OCI-LY3 (cell line): ENCODE measurements at regions not wholly inside any gene's neighbourhood (a gene's known extent, or its start where the extent isn't known, plus 50 kb on each side); places are given as distances from the start of the nearest gene placed in this dataset.

Experiments
- CTCF ChIP-seq: fragments of 200-600, 300-600 bp; sonication (generic); IDR thresholded peaks from 2 replicates; pipeline ENCODE4 v1.5.1; 2014; ENCODE audit warnings: antibody characterized with exemption, low read length, low read depth
- EZH2phosphoT487 ChIP-seq: fragments of 200-600 bp; shearing (Covaris generic); IDR thresholded peaks from 2 replicates; pipeline ENCODE4 v1.6.1; 2018; ENCODE audit warnings: antibody characterized with exemption, mixed run types, low read depth

GRCh38 chr5:160903076-160903475 is 51.1 kb upstream of the ATP10B start:
- TF ChIP-seq CTCF: no peak
- no peak for TF ChIP-seq EZH2phosphoT487
